ENCODE measurements at regions not wholly inside any gene's neighbourhood (a gene's known extent, or its start where the extent isn't known, plus 50 kb on each side); places are given as distances from the start of the nearest gene placed in this dataset.

GRCh38 chr5:8062521-8062920 lies 193.6 kb downstream of the MTRR start:
- Histone ChIP-seq H3K27me3 (ENCODE audit: insufficient read depth, low read depth, low read length) (no peaks in the 10 kb centered on the region), H3K27ac (ENCODE audit: low read length) (no peak overlapping the region), H3K4me2 (ENCODE audit: low read length) (no peak overlapping the region), H3K4me3 (ENCODE audit: low read length) (no peak overlapping the region), H3K9me3 (ENCODE audit: low read length) (no peaks in the 10 kb centered on the region), H2AFZ (ENCODE audit: low read depth, low read length) (no peak overlapping the region), H3K9ac (ENCODE audit: low read length) (no peak overlapping the region), H3F3A (ENCODE audit: insufficient read depth, low read length, poor library complexity, severe bottlenecking) (no peaks in the 10 kb centered on the region), H3K36me3 (ENCODE audit: insufficient read depth, low read length) (no peaks in the 10 kb centered on the region), H3K79me2 (replicated peaks; ENCODE audit: insufficient read depth, low read length) (no peaks in the 10 kb centered on the region), H4K20me1 (ENCODE audit: insufficient read depth) (no peaks in the 10 kb centered on the region), H3K9me2 (ENCODE audit: insufficient read depth, low read length) (no peaks in the 10 kb centered on the region)
- TF ChIP-seq RAD21 (conservative IDR thresholded peaks at IDR 0.05) (no peak), SMC3 (conservative IDR thresholded peaks at IDR 0.05; ENCODE audit: poor library complexity) (no peak), EZH2 (IDR thresholded peaks at IDR 0.05; ENCODE audit: borderline replicate concordance, insufficient read depth, low read length, poor library complexity, severe bottlenecking) (no peak), TAF1 (IDR thresholded peaks at IDR 0.05; ENCODE audit: low read depth) (no peak), MXI1 (conservative IDR thresholded peaks at IDR 0.05; ENCODE audit: poor library complexity, severe bottlenecking) (no peak), EP300 (conservative IDR thresholded peaks at IDR 0.05; ENCODE audit: poor library complexity, severe bottlenecking) (no peak), POLR2AphosphoS5 (IDR thresholded peaks at IDR 0.05) (no peak), CTCF (IDR thresholded peaks at IDR 0.05; ENCODE audit: poor library complexity, severe bottlenecking) (no peak), REST (IDR thresholded peaks at IDR 0.05; ENCODE audit: borderline replicate concordance) (no peak)

GRCh38 chr5:8068078-8068477 lies 199.1 kb downstream of the MTRR start:
- TF ChIP-seq SMC3 (conservative IDR thresholded peaks at IDR 0.05; ENCODE audit: poor library complexity) (no peak), MXI1 (conservative IDR thresholded peaks at IDR 0.05; ENCODE audit: poor library complexity, severe bottlenecking) (no peak), TAF1 (IDR thresholded peaks at IDR 0.05; ENCODE audit: low read depth) (no peak), EZH2 (IDR thresholded peaks at IDR 0.05; ENCODE audit: borderline replicate concordance, insufficient read depth, low read length, poor library complexity, severe bottlenecking) (no peak), EP300 (conservative IDR thresholded peaks at IDR 0.05; ENCODE audit: poor library complexity, severe bottlenecking) (no peak), REST (IDR thresholded peaks at IDR 0.05; ENCODE audit: borderline replicate concordance) (no peak), POLR2AphosphoS5 (IDR thresholded peaks at IDR 0.05) (no peak), CTCF (IDR thresholded peaks at IDR 0.05; ENCODE audit: poor library complexity, severe bottlenecking) (no peak), RAD21 (conservative IDR thresholded peaks at IDR 0.05) (no peak)
- Histone ChIP-seq H3K9me2 (ENCODE audit: insufficient read depth, low read length) (no peaks in the 10 kb centered on the region), H2AFZ (ENCODE audit: low read depth, low read length) (no peak overlapping the region), H4K20me1 (ENCODE audit: insufficient read depth) (no peaks in the 10 kb centered on the region), H3K4me2 (ENCODE audit: low read length) (no peak overlapping the region), H3K4me3 (ENCODE audit: low read length) (no peak overlapping the region), H3K36me3 (ENCODE audit: insufficient read depth, low read length) (no peaks in the 10 kb centered on the region), H3K79me2 (replicated peaks; ENCODE audit: insufficient read depth, low read length) (no peaks in the 10 kb centered on the region), H3K27me3 (ENCODE audit: insufficient read depth, low read depth, low read length) (no peaks in the 10 kb centered on the region), H3F3A (ENCODE audit: insufficient read depth, low read length, poor library complexity, severe bottlenecking) (no peaks in the 10 kb centered on the region), H3K9me3 (ENCODE audit: low read length) (no peaks in the 10 kb centered on the region), H3K9ac (ENCODE audit: low read length) (no peak overlapping the region), H3K27ac (ENCODE audit: low read length) (no peak overlapping the region)

Data from neural cell (in vitro differentiated cells).